H1 (cell line): ENCODE measurements at regions not wholly inside any gene's neighbourhood (a gene's known extent, or its start where the extent isn't known, plus 50 kb on each side); places are given as distances from the start of the nearest gene placed in this dataset.

ENCODE experiments used
- HDAC6 ChIP-seq: IDR thresholded peaks from one replicate; pipeline ENCODE4 v1.7.1; 2012; ENCODE audit warnings: low read depth, mild to moderate bottlenecking, inconsistent platforms, low read length, moderate library complexity
- TF ChIP-seq, protein P1 (sequence below): IDR thresholded peaks from 2 replicates; pipeline ENCODE4 v1.6.1; 2011; ENCODE audit warnings: low read depth, mild to moderate bottlenecking, low read length; ENCODE audit not compliant: insufficient read depth

DNA sequence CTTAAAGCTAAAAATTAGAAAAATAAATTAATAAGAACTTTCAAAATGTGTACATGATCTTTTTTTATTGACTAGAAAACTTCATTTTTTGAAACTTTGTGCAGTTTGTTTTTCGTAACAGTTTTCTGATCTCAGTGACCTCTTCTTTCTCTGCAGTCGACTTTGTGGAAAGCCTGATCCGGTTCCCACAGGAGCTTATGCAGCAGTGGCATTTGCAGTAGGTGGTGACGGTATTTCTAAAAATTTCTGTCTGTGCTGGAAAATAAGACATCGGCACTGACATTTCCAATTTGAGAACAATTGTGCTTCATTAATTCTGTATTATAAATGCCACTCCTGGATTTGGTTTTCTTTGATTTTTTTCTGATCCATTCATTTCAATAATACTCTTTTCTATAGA is 68.8 kb downstream of the CLDN17 start (continued):
- TF ChIP-seq, protein P1, sequence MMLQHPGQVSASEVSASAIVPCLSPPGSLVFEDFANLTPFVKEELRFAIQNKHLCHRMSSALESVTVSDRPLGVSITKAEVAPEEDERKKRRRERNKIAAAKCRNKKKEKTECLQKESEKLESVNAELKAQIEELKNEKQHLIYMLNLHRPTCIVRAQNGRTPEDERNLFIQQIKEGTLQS, result no peak
- no peak for TF ChIP-seq HDAC6
